HepG2 (cell line): ENCODE measurements at regions not wholly inside any gene's neighbourhood (a gene's known extent, or its start where the extent isn't known, plus 50 kb on each side); places are given as distances from the start of the nearest gene placed in this dataset.

Experiments used
- ATAC-seq: fragments of 200-7000 bp; cut with Tn5 transposase; 3 replicates; pipeline ENCODE4 v1.9.1; 2020; ENCODE audit warnings: mild to moderate bottlenecking, moderate library complexity
- BruUV-seq: library from RNA; stranded (reverse); fragments of 400-500 nt; replicated peaks from 2 replicates; lab custom pipeline; 2021; lab: Mats Ljungman, UMichigan
- CTCF ChIA-PET: fragments of 300-600 bp; formaldehyde crosslinking; extraction: SDS; loops from one replicate; lab custom pipeline; 2021; ENCODE audit warnings: low total read pairs, inconsistent platforms, low intra/inter-chr PET ratio; lab: Yijun Ruan, JAX
- POLR2A ChIA-PET: fragments of 350-600 bp; sonication (Branson Sonifier 250); formaldehyde crosslinking; loops from one replicate; lab custom pipeline; 2020; ENCODE audit warnings: antibody characterized with exemption, inconsistent platforms; lab: Yijun Ruan, JAX
- DNase-seq: peaks from one replicate; pipeline ENCODE4 v3.0.0-alpha.2; 2015; ENCODE audit warnings: low spot score
- FAIRE-seq: peaks from 3 replicates; lab custom pipeline; 2011; peaks lifted over from hg19 to GRCh38; lab: Jason Lieb, UNC
- H2AFZ ChIP-seq: one replicate; pipeline ENCODE4 v1.6.1; 2011; ENCODE audit warnings: low read length, inconsistent platforms
- H3K27ac ChIP-seq: fragments of 300-600 bp; 3 replicates; pipeline ENCODE4 v1.8.0; 2011; ENCODE audit warnings: mixed run types, mild to moderate bottlenecking, mixed read lengths, low read length, inconsistent platforms; ENCODE audit not compliant: insufficient read depth; ENCODE audit errors: extremely low read length
- H3K27me3 ChIP-seq, 2 experiments: fragments of 200-600 bp in 1 of 2; 2 replicates in 1 of 2; 3 replicates in 1 of 2; pipeline versions ENCODE4 v1.6.0 to v1.8.0; 2011; ENCODE audit warnings: low read length in 2 of 2, mild to moderate bottlenecking in 2 of 2, moderate library complexity in 2 of 2, inconsistent platforms in 1 of 2; ENCODE audit not compliant: insufficient read depth in 2 of 2, control insufficient read depth in 1 of 2
- H3K36me3 ChIP-seq, 2 experiments: fragments of 200-600 bp in 1 of 2; replicated peaks in 1 of 2; 2 replicates in 1 of 2; 3 replicates in 1 of 2; pipeline versions ENCODE4 v1.5.1 to v1.8.0; 2011; ENCODE audit warnings: low read length in 2 of 2, inconsistent platforms in 1 of 2; ENCODE audit not compliant: insufficient read depth in 2 of 2, control insufficient read depth in 1 of 2
- H3K4me1 ChIP-seq: 2 replicates; pipeline ENCODE4 v1.5.1; 2012; ENCODE audit warnings: low read length, inconsistent platforms; ENCODE audit not compliant: insufficient read depth
- H3K4me2 ChIP-seq: 2 replicates; pipeline ENCODE4 v1.6.0; 2011; ENCODE audit warnings: low read depth, low read length, inconsistent platforms
- H3K4me3 ChIP-seq, 3 experiments: fragments of 200-600 bp in 1 of 3; sonication (generic), shearing (Covaris generic) in 1 of 3; replicated peaks in 1 of 3; 2 replicates each; pipeline ENCODE4 v1.5.1; 2011 to 2016; ENCODE audit warnings: low read length in 3 of 3, inconsistent platforms in 2 of 3, low read depth in 2 of 3, mild to moderate bottlenecking in 2 of 3, control low read depth in 1 of 3, mixed read lengths in 1 of 3; ENCODE audit not compliant: insufficient read depth in 1 of 3
- H3K79me2 ChIP-seq: one replicate; pipeline ENCODE4 v1.6.1; 2011; ENCODE audit warnings: low read length, inconsistent platforms; ENCODE audit not compliant: insufficient read depth
- H3K9ac ChIP-seq: 2 replicates; pipeline ENCODE4 v1.6.0; 2011; ENCODE audit warnings: mild to moderate bottlenecking, low read depth, low read length, inconsistent platforms; ENCODE audit not compliant: insufficient read depth
- H3K9me3 ChIP-seq: 2 replicates; pipeline ENCODE4 v1.5.1; 2012; ENCODE audit warnings: mild to moderate bottlenecking, low read length
- H4K20me1 ChIP-seq: 2 replicates; pipeline ENCODE4 v1.6.0; 2011; ENCODE audit warnings: inconsistent platforms, mild to moderate bottlenecking, low read length, moderate library complexity; ENCODE audit not compliant: insufficient read depth
- BHLHE40 ChIP-seq: IDR thresholded peaks from 2 replicates; pipeline ENCODE4 v1.6.1; 2011; ENCODE audit warnings: low read length, improper control_type of control experiment
- POLR2A ChIP-seq, 2 experiments: IDR thresholded peaks; 2 replicates each; pipeline ENCODE4 v1.6.1; 2011; ENCODE audit warnings: low read depth in 2 of 2, low read length in 2 of 2, mild to moderate bottlenecking in 1 of 2, moderate library complexity in 1 of 2; ENCODE audit not compliant: insufficient read depth in 1 of 2
- ZC3H13 ChIP-seq: sonication (generic); formaldehyde crosslinking; IDR thresholded peaks from 2 replicates; pipeline ENCODE4 v1.8.1; 2023; ENCODE audit warnings: mild to moderate bottlenecking, missing genetic modification reagents, moderate library complexity
- ZNF207 ChIP-seq: fragments of 450-650 bp; IDR thresholded peaks from 2 replicates; pipeline ENCODE4 v1.6.1; 2016; ENCODE audit warnings: antibody characterized with exemption, borderline replicate concordance
- ZNF549 ChIP-seq: sonication (generic); formaldehyde crosslinking; IDR thresholded peaks from 2 replicates; pipeline ENCODE4 v1.5.0; 2020; ENCODE audit warnings: missing genetic modification reagents
- WGBS: methylation state at CpG from one replicate; pipeline ENCODE4 v1.1.6; 2017; ENCODE audit warnings: low lambda C conversion rate; 5-methylcytosine and 5-hydroxymethylcytosine counted together
- in situ Hi-C: cut with HindIII; loops from 2 replicates; pipeline ENCODE4 v1.10.0; 2017; ENCODE audit warnings: low pct_unique_long_range_greater_than_20kb; ENCODE audit not compliant: extremely low pct_ligation_motif_present
- intact Hi-C: fragments of 100-400 bp; cut with micrococcal nuclease; formaldehyde crosslinking; loops from one replicate; pipeline ENCODE4 v1.10.0; 2022; ENCODE audit not compliant: unreplicated experiment
- TF ChIP-seq, protein P1 (sequence below): sonication (generic); formaldehyde crosslinking; IDR thresholded peaks from 2 replicates; pipeline ENCODE4 v1.5.0; 2020; ENCODE audit warnings: missing genetic modification reagents
- TF ChIP-seq, protein P2 (sequence below): sonication (generic); formaldehyde crosslinking; IDR thresholded peaks from 2 replicates; pipeline ENCODE4 v1.5.0; 2020; ENCODE audit warnings: mild to moderate bottlenecking, missing genetic modification reagents, borderline replicate concordance
- TF ChIP-seq, protein P3 (sequence below): sonication (generic); formaldehyde crosslinking; IDR thresholded peaks from 2 replicates; pipeline ENCODE4 v1.5.1; 2020; ENCODE audit warnings: mild to moderate bottlenecking, missing genetic modification reagents, moderate library complexity
- TF ChIP-seq, protein P4 (sequence below): sonication (generic); formaldehyde crosslinking; IDR thresholded peaks from 2 replicates; pipeline ENCODE4 v1.5.0; 2020; ENCODE audit warnings: missing genetic modification reagents

DNA sequence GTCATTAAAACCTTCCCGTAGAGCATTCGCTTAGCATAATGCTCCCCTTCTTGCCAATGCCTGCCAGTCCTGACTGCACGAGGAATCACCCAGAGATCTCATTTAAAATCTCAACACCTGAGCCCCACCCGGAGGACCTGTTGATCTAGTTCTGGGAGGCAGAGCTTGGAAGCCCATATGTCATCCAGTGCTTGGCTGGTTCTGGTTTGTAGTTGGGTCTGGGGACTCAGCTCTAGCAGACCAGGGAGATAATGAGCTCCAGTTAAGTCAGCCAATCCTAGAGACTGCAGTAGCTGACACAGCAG lies 131.8 kb upstream of the DAP start:
- Histone ChIP-seq H3K27me3 (no peaks in the 10 kb centered on the region), H3K9me3 (peaks cover 6% of the 10 kb centered on the region; the same call in 1 of the 2 replicates), H3K4me3 (no peak overlapping the region), H3K4me2 (no peak overlapping the region), H2AFZ (no peak overlapping the region), H3K27ac (no peak overlapping the region), H3K79me2 (no peaks in the 10 kb centered on the region), H3K36me3 (no peaks in the 10 kb centered on the region), H3K9ac (no peak overlapping the region), H4K20me1 (no peaks in the 10 kb centered on the region), H3K4me1 (peaks cover 18% of the 10 kb centered on the region)
- no peak for DNase-seq
- FAIRE-seq = no peak
- WGBS = 71% methylated on average over 4 of the region's 4 CpGs
- CTCF ChIA-PET = no interaction called here
- no peak for ATAC-seq
- BruUV-seq = no TSS peak
- in situ Hi-C loops = no loop called here
- POLR2A ChIA-PET = no interaction called here
- intact Hi-C loops = no loop called here
- TF ChIP-seq, protein P1, sequence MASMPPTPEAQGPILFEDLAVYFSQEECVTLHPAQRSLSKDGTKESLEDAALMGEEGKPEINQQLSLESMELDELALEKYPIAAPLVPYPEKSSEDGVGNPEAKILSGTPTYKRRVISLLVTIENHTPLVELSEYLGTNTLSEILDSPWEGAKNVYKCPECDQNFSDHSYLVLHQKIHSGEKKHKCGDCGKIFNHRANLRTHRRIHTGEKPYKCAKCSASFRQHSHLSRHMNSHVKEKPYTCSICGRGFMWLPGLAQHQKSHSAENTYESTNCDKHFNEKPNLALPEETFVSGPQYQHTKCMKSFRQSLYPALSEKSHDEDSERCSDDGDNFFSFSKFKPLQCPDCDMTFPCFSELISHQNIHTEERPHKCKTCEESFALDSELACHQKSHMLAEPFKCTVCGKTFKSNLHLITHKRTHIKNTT = no peak
- TF ChIP-seq, protein P2, sequence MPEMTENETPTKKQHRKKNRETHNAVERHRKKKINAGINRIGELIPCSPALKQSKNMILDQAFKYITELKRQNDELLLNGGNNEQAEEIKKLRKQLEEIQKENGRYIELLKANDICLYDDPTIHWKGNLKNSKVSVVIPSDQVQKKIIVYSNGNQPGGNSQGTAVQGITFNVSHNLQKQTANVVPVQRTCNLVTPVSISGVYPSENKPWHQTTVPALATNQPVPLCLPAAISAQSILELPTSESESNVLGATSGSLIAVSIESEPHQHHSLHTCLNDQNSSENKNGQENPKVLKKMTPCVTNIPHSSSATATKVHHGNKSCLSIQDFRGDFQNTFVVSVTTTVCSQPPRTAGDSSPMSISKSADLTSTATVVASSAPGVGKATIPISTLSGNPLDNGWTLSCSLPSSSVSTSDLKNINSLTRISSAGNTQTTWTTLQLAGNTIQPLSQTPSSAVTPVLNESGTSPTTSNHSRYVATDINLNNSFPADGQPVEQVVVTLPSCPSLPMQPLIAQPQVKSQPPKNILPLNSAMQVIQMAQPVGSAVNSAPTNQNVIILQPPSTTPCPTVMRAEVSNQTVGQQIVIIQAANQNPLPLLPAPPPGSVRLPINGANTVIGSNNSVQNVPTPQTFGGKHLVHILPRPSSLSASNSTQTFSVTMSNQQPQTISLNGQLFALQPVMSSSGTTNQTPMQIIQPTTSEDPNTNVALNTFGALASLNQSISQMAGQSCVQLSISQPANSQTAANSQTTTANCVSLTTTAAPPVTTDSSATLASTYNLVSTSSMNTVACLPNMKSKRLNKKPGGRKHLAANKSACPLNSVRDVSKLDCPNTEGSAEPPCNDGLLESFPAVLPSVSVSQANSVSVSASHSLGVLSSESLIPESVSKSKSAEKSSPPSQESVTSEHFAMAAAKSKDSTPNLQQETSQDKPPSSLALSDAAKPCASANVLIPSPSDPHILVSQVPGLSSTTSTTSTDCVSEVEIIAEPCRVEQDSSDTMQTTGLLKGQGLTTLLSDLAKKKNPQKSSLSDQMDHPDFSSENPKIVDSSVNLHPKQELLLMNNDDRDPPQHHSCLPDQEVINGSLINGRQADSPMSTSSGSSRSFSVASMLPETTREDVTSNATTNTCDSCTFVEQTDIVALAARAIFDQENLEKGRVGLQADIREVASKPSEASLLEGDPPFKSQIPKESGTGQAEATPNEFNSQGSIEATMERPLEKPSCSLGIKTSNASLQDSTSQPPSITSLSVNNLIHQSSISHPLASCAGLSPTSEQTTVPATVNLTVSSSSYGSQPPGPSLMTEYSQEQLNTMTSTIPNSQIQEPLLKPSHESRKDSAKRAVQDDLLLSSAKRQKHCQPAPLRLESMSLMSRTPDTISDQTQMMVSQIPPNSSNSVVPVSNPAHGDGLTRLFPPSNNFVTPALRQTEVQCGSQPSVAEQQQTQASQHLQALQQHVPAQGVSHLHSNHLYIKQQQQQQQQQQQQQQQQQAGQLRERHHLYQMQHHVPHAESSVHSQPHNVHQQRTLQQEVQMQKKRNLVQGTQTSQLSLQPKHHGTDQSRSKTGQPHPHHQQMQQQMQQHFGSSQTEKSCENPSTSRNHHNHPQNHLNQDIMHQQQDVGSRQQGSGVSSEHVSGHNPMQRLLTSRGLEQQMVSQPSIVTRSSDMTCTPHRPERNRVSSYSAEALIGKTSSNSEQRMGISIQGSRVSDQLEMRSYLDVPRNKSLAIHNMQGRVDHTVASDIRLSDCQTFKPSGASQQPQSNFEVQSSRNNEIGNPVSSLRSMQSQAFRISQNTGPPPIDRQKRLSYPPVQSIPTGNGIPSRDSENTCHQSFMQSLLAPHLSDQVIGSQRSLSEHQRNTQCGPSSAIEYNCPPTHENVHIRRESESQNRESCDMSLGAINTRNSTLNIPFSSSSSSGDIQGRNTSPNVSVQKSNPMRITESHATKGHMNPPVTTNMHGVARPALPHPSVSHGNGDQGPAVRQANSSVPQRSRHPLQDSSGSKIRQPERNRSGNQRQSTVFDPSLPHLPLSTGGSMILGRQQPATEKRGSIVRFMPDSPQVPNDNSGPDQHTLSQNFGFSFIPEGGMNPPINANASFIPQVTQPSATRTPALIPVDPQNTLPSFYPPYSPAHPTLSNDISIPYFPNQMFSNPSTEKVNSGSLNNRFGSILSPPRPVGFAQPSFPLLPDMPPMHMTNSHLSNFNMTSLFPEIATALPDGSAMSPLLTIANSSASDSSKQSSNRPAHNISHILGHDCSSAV (CRISPR knock-in tag) = no peak
- TF ChIP-seq BHLHE40 = no peak
- TF ChIP-seq ZC3H13 = no peak
- no peak for TF ChIP-seq POLR2A (IDR thresholded peaks at IDR 0.05; ENCODE audit: insufficient read depth in 1 of 2, low read depth in 2 of 2, low read length in 2 of 2)
- no peak for TF ChIP-seq ZNF207
- TF ChIP-seq, protein P3, sequence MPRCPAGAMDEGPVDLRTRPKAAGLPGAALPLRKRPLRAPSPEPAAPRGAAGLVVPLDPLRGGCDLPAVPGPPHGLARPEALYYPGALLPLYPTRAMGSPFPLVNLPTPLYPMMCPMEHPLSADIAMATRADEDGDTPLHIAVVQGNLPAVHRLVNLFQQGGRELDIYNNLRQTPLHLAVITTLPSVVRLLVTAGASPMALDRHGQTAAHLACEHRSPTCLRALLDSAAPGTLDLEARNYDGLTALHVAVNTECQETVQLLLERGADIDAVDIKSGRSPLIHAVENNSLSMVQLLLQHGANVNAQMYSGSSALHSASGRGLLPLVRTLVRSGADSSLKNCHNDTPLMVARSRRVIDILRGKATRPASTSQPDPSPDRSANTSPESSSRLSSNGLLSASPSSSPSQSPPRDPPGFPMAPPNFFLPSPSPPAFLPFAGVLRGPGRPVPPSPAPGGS = no peak
- TF ChIP-seq, protein P4, sequence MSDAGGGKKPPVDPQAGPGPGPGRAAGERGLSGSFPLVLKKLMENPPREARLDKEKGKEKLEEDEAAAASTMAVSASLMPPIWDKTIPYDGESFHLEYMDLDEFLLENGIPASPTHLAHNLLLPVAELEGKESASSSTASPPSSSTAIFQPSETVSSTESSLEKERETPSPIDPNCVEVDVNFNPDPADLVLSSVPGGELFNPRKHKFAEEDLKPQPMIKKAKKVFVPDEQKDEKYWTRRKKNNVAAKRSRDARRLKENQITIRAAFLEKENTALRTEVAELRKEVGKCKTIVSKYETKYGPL (CRISPR knock-in tag) = no peak
- TF ChIP-seq ZNF549 (CRISPR knock-in tag) = no peak
